Esophagus muscularis mucosa (tissue), 4 donors: ENCODE measurements at regions not wholly inside any gene's neighbourhood (a gene's known extent, or its start where the extent isn't known, plus 50 kb on each side); places are given as distances from the start of the nearest gene placed in this dataset.

ENCODE experiments used
- EP300 ChIP-seq: sonication (generic); formaldehyde crosslinking; IDR thresholded peaks from one replicate; pipeline ENCODE4 v1.6.1; 2017; ENCODE audit warnings: antibody characterized with exemption
- POLR2A ChIP-seq: fragments of 450-650 bp; IDR thresholded peaks from one replicate; pipeline ENCODE4 v1.6.1; 2017; ENCODE audit warnings: antibody characterized with exemption, moderate library complexity, mild to moderate bottlenecking, low read depth
- POLR2AphosphoS5 ChIP-seq, 2 donors: sonication (generic); formaldehyde crosslinking; IDR thresholded peaks; one replicate each; pipeline ENCODE4 v1.6.1; 2017; ENCODE audit warnings: antibody characterized with exemption in 2 of 2
- TF ChIP-seq, protein P1 (sequence below), 3 experiments: fragments of 200-600 bp in 2 of 3; fragments of 450-650 bp in 1 of 3; sonication (generic) in 2 of 3; IDR thresholded peaks; one replicate each; pipeline ENCODE4 v1.5.1; 2017 to 2019; ENCODE audit warnings: antibody characterized with exemption in 3 of 3, mild to moderate bottlenecking in 2 of 3, moderate library complexity in 1 of 3

DNA sequence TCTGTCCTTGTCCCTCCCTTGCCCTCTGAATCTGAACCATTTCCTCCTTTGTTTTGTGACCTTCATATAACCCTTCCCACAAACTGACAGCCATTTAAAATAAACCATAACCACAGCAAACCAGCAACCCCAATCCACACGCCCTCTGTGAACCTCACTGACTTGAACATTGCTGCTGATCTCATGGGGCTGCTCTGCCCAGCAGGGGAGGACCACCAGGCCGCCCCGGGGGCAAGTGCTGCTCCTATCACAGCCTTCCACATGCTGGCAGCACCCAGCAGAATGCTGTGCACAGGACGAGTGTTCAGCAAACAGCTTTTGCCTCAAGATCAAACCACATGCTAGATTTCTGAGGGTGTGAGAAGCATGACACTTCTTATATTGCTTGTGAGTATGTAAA lies 73.9 kb upstream of the UXS1 start:
- TF ChIP-seq, protein P1, sequence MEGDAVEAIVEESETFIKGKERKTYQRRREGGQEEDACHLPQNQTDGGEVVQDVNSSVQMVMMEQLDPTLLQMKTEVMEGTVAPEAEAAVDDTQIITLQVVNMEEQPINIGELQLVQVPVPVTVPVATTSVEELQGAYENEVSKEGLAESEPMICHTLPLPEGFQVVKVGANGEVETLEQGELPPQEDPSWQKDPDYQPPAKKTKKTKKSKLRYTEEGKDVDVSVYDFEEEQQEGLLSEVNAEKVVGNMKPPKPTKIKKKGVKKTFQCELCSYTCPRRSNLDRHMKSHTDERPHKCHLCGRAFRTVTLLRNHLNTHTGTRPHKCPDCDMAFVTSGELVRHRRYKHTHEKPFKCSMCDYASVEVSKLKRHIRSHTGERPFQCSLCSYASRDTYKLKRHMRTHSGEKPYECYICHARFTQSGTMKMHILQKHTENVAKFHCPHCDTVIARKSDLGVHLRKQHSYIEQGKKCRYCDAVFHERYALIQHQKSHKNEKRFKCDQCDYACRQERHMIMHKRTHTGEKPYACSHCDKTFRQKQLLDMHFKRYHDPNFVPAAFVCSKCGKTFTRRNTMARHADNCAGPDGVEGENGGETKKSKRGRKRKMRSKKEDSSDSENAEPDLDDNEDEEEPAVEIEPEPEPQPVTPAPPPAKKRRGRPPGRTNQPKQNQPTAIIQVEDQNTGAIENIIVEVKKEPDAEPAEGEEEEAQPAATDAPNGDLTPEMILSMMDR (IDR thresholded peaks at IDR 0.05) = no peak
- TF ChIP-seq POLR2A (no peak), EP300 (no peak), POLR2AphosphoS5 (IDR thresholded peaks at IDR 0.05) (no peak)
